C4-2B (cell line): ENCODE measurements at regions not wholly inside any gene's neighbourhood (a gene's known extent, or its start where the extent isn't known, plus 50 kb on each side); places are given as distances from the start of the nearest gene placed in this dataset.

Source experiments
- ZFX ChIP-seq: fragments of 450-650 bp; IDR thresholded peaks from 2 replicates; pipeline ENCODE4 v1.6.1; 2017
- TF ChIP-seq, protein P1 (sequence below): fragments of 450-650 bp; conservative IDR thresholded peaks from 2 replicates; pipeline ENCODE4 v1.5.1; 2017; ENCODE audit warnings: mild to moderate bottlenecking

DNA sequence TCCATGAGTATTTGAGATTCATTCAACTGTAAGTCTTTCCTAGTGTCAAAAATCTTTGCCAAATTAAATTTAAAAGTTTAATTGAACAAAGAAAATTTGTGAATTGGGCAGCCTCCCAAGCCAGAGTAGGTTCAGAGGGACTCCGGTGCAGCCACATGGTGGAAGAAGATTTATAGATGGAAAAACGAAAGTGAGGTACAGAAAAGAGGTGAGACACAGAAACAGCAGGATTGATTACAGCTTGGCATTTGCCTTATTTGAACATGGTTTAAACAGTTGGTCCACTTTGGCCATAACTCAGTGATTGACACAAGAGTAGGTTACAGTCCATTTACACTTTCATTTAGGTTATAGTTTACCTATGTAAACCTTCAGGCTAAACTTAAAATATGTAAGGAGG, 465.8 kb downstream of the ARL4A start:
- TF ChIP-seq, protein P1, sequence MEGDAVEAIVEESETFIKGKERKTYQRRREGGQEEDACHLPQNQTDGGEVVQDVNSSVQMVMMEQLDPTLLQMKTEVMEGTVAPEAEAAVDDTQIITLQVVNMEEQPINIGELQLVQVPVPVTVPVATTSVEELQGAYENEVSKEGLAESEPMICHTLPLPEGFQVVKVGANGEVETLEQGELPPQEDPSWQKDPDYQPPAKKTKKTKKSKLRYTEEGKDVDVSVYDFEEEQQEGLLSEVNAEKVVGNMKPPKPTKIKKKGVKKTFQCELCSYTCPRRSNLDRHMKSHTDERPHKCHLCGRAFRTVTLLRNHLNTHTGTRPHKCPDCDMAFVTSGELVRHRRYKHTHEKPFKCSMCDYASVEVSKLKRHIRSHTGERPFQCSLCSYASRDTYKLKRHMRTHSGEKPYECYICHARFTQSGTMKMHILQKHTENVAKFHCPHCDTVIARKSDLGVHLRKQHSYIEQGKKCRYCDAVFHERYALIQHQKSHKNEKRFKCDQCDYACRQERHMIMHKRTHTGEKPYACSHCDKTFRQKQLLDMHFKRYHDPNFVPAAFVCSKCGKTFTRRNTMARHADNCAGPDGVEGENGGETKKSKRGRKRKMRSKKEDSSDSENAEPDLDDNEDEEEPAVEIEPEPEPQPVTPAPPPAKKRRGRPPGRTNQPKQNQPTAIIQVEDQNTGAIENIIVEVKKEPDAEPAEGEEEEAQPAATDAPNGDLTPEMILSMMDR, result no peak
- no peak for TF ChIP-seq ZFX
